GM19324 (cell line): ENCODE measurements at regions not wholly inside any gene's neighbourhood (a gene's known extent, or its start where the extent isn't known, plus 50 kb on each side); places are given as distances from the start of the nearest gene placed in this dataset.

ENCODE experiments used
- ATAC-seq: cut with Tn5 transposase; IDR thresholded peaks from one replicate; pipeline ENCODE4 v1.9.1; 2021; ENCODE audit warnings: mild to moderate bottlenecking, moderate library complexity; ENCODE audit not compliant: unreplicated experiment, low FRiP score

DNA sequence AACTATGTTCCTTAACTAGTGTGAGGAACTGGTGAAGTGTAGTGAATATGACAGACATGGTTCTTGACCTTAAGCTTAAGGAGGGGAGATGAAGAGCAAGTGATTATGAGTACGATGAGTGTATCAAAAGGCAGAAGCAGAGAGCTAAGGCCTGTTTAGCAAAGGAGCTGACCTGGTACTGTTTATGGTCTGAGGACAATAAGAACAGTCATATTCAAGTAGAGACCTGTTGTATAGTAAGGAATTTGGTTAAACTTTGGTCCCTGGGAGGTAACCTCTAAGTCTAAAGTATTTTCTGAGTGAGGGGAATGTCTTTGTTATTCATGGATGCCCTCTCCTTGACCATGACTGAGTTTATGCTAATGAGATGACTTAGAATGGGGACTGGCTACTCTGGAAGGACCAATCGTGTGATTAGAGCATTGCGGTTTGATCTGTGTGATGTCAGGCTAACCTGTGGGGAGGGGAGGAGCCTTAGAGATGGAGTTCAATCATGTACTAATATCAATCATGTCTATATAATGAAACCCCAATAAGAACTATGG is 389.3 kb downstream of the BMP4 start:
- ATAC-seq = no peak

GRCh38 chr14:53564870-53565269 is 391.8 kb downstream of the BMP4 start:
- ATAC-seq = no peak

DNA sequence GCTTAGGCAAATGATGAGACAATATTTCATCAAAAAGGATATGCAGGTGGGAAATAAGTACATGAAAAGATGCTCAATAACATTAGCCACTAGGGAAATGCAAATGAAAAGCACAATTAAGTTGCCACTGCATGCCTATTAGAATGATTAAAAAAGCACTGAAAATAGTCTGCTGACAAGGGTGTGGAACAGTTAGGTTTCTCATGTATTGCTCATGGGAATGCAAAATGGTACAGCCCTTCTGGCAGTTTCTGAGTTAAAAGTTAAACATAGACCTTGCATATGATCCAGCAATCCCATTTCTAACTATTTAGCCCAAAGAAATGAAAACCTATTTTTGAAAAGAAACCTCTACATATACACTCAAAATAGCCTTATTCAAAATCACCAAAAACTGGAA is 393.0 kb downstream of the BMP4 start:
- ATAC-seq = no peak

DNA sequence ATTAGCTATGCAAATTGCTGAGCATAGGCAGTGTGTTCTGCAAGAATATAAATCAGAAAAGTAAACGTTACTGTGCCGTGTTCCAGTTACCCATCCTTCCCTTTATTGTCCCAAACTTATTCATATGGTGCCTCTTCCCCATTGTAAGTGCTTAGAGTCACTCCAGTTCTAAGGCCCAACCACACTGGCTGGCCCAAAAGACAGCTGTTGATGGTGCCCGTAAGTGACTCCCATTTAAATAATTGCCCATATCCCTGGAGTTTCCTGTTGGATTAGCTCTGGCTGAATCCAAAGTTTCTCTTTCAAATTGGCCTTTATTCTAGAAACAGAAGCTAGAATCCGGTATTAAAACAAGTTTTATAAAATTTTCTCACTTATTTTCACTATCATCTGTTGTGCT is 400.1 kb upstream of the DDHD1 start:
- no peak for ATAC-seq

- ATAC-seq = no peak
These were observed 398.7 kb upstream of the DDHD1 start for GRCh38 chr14:53551862-53552261.

GRCh38 chr14:53550776-53551175 is 397.7 kb upstream of the DDHD1 start:
- no peak for ATAC-seq

- no peak for ATAC-seq
These were observed 396.8 kb upstream of the DDHD1 start for GRCh38 chr14:53549956-53550355.

- ATAC-seq = no peak
These were observed 394.5 kb upstream of the DDHD1 start for GRCh38 chr14:53547593-53547992.

DNA sequence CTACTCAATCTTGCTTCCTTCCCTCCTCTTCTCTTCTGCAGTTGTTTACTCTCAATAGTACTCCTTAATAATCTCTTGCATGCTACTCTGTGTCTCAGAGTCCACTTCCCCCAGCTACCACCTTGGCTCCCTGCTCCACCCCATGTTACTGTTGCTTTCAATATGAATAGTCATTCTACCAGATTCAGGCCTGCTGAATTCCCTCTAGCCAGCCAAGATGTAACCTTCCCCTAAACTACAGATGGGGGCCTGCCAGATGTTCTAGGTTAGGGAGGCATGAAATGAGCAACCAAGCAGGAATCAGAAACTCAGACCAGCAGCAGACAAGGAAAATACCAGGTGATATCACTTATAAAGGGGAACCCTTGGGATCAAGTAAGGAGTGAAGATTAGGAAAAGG is 392.1 kb upstream of the DDHD1 start:
- no peak for ATAC-seq

- ATAC-seq = no peak
These were observed 389.6 kb upstream of the DDHD1 start for GRCh38 chr14:53542732-53543131.

DNA sequence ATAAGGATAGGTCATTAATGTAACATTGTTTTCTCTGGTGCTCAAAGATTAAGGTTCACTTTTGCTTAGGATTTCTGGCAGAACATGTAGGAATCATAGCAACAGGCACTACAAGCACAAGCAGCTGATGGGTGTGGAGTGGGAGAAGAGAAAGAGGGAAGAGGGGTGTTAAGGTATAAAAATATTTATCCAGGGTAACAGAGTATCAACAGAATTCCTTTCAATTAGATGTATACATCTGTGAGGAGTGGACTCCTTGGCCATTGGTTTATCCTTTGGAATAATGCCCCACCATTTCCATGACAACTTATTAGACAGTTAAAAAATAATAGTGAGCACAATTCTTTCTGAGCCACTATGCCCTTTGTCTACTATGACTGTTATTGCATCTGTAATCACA is 388.3 kb upstream of the DDHD1 start:
- no peak for ATAC-seq

DNA sequence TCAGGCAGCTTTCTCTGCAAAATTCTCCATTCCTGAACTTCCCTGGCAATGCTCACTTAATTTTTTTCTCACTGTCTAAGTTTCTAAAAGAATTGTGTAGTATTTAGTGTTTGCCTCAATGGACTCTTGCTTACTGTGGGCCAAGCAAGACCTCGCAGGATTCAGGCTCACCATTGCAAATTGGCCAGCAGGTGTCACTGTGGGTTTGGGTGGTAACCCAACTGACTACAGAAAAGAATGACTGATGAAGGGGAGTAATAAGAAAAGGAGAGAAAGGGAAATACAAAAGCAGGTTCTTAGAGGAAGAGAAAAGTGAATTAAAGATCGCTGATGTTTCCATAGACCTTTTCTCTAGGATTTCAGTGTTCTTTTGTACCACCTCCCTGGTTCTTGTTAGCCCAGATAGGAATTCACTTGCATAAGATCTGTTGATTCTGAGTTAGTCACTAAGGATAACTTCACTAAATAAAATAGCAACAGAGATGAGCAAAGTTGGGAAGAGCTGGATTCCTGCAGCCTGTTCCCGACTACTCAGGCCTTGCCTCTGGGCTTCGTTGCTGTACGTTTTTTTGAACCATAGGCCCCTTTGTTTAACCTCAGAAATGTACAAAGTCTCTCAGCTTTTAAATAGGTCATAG is 386.5 kb upstream of the DDHD1 start:
- peak; percentile 66 for ATAC-seq

DNA sequence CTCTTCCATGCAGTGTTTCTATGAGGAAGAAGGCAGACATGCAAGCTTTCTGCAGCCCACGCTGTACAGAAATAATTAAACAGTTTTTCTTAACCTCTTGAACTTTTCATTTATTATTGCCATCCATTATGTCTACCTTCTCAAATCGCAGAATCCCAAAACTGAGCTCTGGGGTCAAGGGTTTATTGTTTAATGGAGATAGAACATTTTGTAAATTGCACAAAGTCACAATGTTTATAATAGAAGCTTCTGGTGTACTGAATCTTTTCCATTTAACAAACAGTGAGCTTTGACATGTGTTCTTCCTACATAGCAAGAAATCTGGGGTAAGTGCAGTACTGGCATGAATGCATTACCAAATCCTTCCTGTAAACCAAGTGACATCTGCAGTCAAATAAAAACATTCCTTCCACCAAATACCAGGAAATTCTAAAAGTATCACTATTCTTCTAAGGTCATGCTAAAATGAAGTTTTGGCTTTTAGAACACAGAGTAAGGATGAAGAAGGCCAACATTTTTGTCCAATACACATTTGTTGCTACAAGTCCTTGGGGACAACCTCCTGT is 385.3 kb upstream of the DDHD1 start:
- ATAC-seq = no peak

DNA sequence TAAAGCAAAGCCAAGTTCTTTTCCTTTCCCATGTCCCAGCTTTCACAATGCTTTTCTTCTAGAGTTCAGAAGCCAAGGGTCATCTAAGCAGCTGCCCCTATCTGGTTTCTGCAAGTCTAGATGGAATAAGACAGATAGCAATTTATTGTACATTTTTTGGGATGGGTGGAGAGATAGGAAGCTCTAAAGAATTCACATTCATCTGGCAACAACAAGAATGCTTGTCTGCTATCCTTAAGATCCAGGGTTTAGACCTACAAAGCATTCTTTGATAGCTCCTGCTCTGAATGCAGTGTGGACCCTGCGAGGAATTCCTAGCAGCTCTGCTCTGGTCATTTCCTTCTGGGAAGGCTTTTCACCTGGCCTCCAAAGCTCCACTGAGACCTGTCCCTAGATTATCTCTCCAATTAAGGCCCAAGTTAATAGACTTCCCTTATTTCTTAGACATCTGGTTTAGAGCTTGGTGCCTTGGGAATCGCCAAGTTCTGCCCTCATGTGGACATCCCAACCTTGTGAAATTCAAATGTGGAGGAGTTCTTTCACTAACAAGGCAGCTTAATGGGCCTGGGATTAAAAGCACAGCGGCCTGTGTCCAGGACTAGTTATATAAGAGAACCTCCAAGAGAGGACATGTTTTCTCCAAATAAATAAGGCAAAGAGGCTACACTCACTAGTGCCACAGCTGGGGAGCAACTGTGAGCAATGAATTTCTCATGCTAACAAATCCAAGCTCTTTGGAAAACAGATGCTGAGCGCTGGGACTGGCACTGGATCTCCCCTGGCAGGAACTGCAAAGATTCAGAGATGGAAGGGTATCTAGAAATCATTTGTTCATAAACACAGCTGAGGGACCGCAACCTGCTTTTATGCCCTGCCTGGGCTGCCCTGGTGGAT is 384.5 kb upstream of the DDHD1 start:
- ATAC-seq = no peak

DNA sequence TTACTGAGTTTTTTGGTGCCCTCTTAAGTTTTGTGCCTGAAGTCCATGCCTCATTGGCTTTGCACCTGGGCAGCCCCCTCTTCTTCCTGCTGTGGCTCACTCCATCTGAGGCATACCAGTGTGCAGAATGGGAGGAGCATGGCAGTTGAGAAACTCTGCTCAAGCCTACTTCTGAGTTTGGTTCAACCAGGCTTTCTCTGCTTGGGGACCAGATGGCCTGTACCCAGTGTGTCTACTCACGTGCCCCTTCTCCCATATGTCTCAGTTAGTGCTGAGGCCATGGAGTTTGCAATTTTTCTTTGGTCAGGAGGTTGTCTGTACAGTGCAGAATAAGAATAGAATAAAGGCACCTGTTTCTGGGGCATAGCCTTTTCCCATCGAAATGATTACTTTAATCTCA is 383.3 kb upstream of the DDHD1 start:
- no peak for ATAC-seq

GRCh38 chr14:53534841-53535240 is 381.7 kb upstream of the DDHD1 start:
- ATAC-seq = no peak

DNA sequence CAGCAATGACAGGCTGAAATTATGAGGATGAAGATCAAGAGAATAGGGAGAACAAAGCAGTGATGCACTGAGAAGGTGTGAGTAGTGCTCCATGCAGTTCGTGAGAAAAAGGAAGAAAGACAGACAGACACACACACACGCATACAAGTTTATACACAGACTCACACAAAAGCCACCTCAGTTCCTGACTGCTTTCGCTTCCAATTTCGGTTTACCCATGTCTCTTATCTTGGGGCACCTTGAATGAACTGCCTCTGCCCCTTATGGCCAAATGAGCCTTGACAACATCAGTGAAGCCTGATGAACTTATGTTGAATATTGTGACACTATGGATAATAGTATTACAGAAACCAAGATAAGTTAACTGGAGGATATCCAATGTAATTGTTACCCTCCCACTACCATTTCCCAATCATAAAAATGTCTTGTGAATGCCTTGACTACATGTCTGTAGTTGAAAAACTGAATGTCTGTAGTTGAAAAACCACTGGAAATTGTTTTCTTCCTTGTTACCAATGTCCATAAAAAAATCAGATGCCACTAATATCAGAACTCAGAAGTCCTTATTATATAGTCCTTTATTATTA is 380.4 kb upstream of the DDHD1 start:
- ATAC-seq = peak; percentile 82

- no peak for ATAC-seq
These were observed 379.7 kb upstream of the DDHD1 start for GRCh38 chr14:53532853-53533252.

DNA sequence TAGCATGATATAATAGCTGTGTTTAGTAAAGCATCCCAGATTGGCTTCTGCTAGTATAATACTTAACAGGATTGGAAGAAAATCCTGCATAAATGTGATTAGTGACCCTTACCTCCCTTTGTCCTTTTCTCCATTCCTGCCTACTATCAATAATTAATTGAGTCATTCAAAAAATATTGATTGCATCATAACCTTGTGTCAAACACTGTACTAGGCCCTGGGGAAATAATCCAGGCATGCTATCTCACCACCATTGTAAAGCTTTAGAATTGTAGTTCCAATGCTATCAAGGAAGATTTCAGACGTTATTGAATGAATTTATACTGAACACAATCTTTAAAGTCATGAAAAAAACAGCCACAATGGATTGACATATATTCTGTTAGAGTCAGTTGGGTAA is 378.6 kb upstream of the DDHD1 start:
- no peak for ATAC-seq

DNA sequence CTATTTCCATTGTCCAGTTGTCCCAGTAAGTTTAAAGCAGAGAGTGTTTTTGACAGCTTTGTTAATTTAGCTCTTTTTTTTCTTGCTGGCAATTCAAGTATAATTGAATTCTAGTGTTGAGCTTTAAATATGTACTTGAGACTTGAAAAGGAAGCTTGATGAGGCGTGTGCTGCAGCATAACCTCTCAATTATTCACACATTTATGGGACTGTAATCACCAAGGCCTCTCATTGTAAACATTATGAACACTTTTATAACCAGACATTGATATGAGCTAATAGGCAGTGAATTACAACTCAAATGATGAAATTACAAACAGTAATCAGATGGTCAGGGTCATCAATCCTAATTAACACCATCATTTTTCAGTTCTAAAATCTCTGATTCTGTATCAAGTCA is 378.0 kb upstream of the DDHD1 start:
- no peak for ATAC-seq

DNA sequence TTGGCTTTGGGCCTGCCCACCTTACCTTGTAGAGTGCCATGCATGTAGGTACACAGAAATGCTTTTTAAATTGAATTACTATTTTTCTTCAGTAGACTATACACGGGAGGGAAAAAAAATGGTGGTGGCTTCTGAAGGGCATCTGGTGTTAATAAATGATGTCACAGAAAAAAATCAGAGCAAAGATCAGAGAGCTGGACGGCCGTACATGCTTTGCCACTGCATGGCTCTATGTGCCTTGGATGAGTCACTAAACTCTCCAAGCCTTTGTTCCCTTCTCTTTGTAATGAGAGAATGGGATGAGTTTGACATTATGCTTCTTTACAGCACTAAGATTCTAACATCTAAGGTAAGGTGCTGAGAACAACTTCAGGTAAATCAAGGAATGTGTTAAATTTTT is 376.4 kb upstream of the DDHD1 start:
- ATAC-seq = no peak
